ENCODE measurements at regions not wholly inside any gene's neighbourhood (a gene's known extent, or its start where the extent isn't known, plus 50 kb on each side); places are given as distances from the start of the nearest gene placed in this dataset.

DNA sequence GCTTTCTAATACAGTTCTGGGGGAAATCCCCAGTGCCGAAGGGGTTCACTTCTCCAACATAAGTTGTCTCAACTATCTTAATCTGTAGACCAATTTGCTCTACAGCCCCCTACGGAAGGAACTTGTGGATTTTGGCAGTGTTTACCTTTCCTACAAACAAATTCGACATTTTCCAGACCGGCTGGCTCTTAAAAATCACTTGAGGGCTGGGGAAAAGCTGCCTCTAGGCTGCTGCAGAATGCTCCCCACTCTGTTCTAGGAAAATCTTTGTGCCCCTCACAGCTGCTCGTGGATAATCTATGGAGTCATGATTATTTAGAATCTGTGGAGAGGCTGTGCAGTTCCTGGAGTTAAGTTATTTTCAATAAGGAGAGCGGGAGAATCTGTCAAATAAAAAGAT lies 474.6 kb upstream of the FZD8 start:
- TF ChIP-seq, protein P1, sequence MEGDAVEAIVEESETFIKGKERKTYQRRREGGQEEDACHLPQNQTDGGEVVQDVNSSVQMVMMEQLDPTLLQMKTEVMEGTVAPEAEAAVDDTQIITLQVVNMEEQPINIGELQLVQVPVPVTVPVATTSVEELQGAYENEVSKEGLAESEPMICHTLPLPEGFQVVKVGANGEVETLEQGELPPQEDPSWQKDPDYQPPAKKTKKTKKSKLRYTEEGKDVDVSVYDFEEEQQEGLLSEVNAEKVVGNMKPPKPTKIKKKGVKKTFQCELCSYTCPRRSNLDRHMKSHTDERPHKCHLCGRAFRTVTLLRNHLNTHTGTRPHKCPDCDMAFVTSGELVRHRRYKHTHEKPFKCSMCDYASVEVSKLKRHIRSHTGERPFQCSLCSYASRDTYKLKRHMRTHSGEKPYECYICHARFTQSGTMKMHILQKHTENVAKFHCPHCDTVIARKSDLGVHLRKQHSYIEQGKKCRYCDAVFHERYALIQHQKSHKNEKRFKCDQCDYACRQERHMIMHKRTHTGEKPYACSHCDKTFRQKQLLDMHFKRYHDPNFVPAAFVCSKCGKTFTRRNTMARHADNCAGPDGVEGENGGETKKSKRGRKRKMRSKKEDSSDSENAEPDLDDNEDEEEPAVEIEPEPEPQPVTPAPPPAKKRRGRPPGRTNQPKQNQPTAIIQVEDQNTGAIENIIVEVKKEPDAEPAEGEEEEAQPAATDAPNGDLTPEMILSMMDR (IDR thresholded peaks at IDR 0.05; ENCODE audit: borderline replicate concordance, insufficient read depth, low read depth, low read length), result no peak

DNA sequence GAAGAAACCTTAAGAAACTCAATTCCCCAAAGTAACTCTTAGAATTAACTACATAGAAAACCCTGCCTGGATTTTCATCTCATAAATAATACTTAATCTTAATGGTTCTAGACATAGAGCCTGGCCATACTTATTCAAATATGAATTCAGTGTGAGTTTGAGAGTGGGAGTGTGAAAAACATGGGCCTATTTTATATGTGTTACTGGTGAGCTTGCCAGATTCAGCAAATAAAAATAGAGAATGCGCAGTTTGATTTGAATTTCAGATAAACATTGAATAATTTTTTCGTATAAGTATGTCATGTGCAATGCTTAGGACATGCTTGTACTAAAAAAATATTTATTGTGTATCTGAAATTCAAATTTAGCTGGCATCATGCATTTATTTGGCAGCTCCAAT lies 473.9 kb upstream of the FZD8 start:
- no peak overlapping the region for H3K4me3 ChIP-seq (ENCODE audit: low read depth, low read length)
- TF ChIP-seq, protein P1 (IDR thresholded peaks at IDR 0.05; ENCODE audit: borderline replicate concordance, insufficient read depth, low read depth, low read length), result no peak

More for the DNA sequence above, 474.6 kb upstream of the FZD8 start:
- H3K4me3 ChIP-seq (ENCODE audit: low read depth, low read length), result no peak overlapping the region

DNA sequence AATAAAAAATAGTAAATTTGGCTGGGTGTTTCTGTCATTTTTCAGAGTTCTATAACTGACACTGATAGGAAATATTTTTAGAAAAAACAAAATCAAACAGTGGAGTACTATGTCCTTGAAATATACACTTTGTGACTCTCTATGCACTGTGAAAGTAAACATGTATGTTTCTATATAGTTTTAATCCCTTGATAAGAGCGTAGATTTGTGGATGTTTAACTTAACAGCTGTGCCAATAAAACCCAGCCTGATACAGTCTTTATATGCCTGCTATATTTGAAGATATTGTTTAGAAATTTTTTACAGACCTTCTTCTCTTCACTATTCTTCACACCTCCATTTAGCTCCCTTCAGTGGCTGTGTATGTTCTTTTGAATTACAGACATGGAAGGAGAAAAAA lies 473.3 kb upstream of the FZD8 start:
- no peak overlapping the region for H3K4me3 ChIP-seq (ENCODE audit: low read depth, low read length)
- TF ChIP-seq, protein P1 (IDR thresholded peaks at IDR 0.05; ENCODE audit: borderline replicate concordance, insufficient read depth, low read depth, low read length), result no peak

DNA sequence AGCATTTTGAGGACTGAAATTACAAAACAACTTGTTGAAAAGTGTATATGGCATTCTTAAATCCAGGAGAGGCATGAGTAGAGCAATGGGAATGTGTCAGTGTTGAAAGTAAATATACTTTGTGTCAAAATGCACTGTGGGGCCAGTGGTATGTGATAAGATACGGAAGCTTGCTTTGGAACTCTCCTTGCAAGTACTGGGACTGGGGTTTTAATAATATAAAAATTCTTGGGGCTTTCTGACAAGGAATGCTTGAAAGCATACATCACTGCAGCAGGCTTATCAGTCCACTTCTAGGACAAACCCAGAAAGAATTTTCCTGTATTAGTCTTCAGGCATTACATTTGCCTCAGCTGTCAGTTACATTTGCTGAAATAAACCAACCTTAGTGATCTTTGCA lies 472.8 kb upstream of the FZD8 start:
- TF ChIP-seq, protein P1 (IDR thresholded peaks at IDR 0.05; ENCODE audit: borderline replicate concordance, insufficient read depth, low read depth, low read length), result no peak
- no peak overlapping the region for H3K4me3 ChIP-seq (ENCODE audit: low read depth, low read length)

DNA sequence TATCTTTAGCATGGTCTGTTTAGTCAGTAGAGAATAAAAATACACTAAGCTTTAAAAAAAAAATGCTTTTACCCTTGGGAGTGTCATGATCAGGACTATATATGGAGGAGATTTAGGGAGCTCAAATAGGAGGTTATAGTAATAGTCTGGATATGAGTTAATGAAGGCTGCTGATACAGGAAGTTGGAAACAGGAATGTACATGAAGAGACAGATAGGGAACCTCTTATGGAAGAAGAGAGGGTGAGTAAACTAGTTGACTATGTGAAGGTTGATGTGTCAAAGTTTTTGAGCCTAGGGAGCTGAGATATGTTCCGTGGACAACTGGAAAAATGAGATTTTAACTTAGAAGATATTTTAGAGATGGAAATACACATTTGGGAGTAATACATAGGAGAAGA lies 472.0 kb upstream of the FZD8 start:
- TF ChIP-seq, protein P1 (IDR thresholded peaks at IDR 0.05; ENCODE audit: borderline replicate concordance, insufficient read depth, low read depth, low read length), result no peak
- H3K4me3 ChIP-seq (ENCODE audit: low read depth, low read length), result no peak overlapping the region

DNA sequence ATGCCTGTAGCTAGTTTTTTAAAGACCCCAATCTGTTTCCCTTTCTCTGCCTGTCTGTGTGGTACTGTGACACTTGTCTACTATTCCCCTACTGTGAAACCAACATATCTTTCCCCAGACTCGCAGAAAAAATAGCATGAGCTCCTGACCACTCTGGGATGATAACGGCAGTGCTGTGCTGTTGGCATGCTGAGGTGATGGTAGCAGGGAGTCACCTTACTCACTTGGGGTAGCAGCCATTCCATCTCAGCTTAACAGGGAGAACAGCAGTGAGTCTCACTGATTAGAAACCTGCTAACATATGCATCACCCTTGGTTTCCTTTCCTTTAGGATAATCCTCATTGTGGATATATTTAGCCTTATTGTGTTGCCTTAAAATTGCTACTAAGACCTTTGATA lies 469.6 kb upstream of the FZD8 start:
- H3K4me3 ChIP-seq (ENCODE audit: low read depth, low read length), result no peak overlapping the region
- TF ChIP-seq, protein P1 (IDR thresholded peaks at IDR 0.05; ENCODE audit: borderline replicate concordance, insufficient read depth, low read depth, low read length), result no peak

DNA sequence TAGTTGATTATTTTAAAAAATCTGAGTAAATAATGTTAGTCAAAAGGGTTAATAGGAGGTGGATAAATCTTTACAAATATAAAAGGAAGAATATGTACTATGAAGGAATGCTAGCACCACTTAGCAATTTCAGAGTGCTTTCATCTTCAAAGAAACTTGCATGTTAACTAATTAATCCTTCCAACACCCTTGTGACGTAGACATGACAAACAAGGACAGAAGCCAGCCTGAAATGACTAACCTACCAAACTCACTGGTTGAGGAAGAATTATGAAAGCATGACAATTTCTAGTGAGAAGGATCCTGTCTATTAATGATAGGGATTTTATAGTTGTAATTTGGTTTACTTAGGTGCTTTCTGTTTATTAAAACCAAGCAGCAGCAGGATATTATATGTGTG lies 468.0 kb upstream of the FZD8 start:
- TF ChIP-seq, protein P1 (IDR thresholded peaks at IDR 0.05; ENCODE audit: borderline replicate concordance, insufficient read depth, low read depth, low read length), result no peak
- no peak overlapping the region for H3K4me3 ChIP-seq (ENCODE audit: low read depth, low read length)

Measured in GM12875 (cell line).